HepG2 (cell line): ENCODE measurements at regions not wholly inside any gene's neighbourhood (a gene's known extent, or its start where the extent isn't known, plus 50 kb on each side); places are given as distances from the start of the nearest gene placed in this dataset.

Experiments used
- ATAC-seq: fragments of 200-7000 bp; cut with Tn5 transposase; 3 replicates; pipeline ENCODE4 v1.9.1; 2020; ENCODE audit warnings: mild to moderate bottlenecking, moderate library complexity
- BruUV-seq: library from RNA; stranded (reverse); fragments of 400-500 nt; replicated peaks from 2 replicates; lab custom pipeline; 2021; lab: Mats Ljungman, UMichigan
- CTCF ChIA-PET: fragments of 300-600 bp; formaldehyde crosslinking; extraction: SDS; loops from one replicate; lab custom pipeline; 2021; ENCODE audit warnings: low total read pairs, inconsistent platforms, low intra/inter-chr PET ratio; lab: Yijun Ruan, JAX
- POLR2A ChIA-PET: fragments of 350-600 bp; sonication (Branson Sonifier 250); formaldehyde crosslinking; loops from one replicate; lab custom pipeline; 2020; ENCODE audit warnings: antibody characterized with exemption, inconsistent platforms; lab: Yijun Ruan, JAX
- DNase-seq: peaks from one replicate; pipeline ENCODE4 v3.0.0-alpha.2; 2015; ENCODE audit warnings: low spot score
- FAIRE-seq: peaks from 3 replicates; lab custom pipeline; 2011; peaks lifted over from hg19 to GRCh38; lab: Jason Lieb, UNC
- H2AFZ ChIP-seq: one replicate; pipeline ENCODE4 v1.6.1; 2011; ENCODE audit warnings: low read length, inconsistent platforms
- H3K27ac ChIP-seq: fragments of 300-600 bp; 3 replicates; pipeline ENCODE4 v1.8.0; 2011; ENCODE audit warnings: mixed run types, mild to moderate bottlenecking, mixed read lengths, low read length, inconsistent platforms; ENCODE audit not compliant: insufficient read depth; ENCODE audit errors: extremely low read length
- H3K27me3 ChIP-seq, 2 experiments: fragments of 200-600 bp in 1 of 2; 2 replicates in 1 of 2; 3 replicates in 1 of 2; pipeline versions ENCODE4 v1.6.0 to v1.8.0; 2011; ENCODE audit warnings: low read length in 2 of 2, mild to moderate bottlenecking in 2 of 2, moderate library complexity in 2 of 2, inconsistent platforms in 1 of 2; ENCODE audit not compliant: insufficient read depth in 2 of 2, control insufficient read depth in 1 of 2
- H3K36me3 ChIP-seq, 2 experiments: fragments of 200-600 bp in 1 of 2; replicated peaks in 1 of 2; 2 replicates in 1 of 2; 3 replicates in 1 of 2; pipeline versions ENCODE4 v1.5.1 to v1.8.0; 2011; ENCODE audit warnings: low read length in 2 of 2, inconsistent platforms in 1 of 2; ENCODE audit not compliant: insufficient read depth in 2 of 2, control insufficient read depth in 1 of 2
- H3K4me1 ChIP-seq: 2 replicates; pipeline ENCODE4 v1.5.1; 2012; ENCODE audit warnings: low read length, inconsistent platforms; ENCODE audit not compliant: insufficient read depth
- H3K4me2 ChIP-seq: 2 replicates; pipeline ENCODE4 v1.6.0; 2011; ENCODE audit warnings: low read depth, low read length, inconsistent platforms
- H3K4me3 ChIP-seq, 3 experiments: fragments of 200-600 bp in 1 of 3; sonication (generic), shearing (Covaris generic) in 1 of 3; replicated peaks in 1 of 3; 2 replicates each; pipeline ENCODE4 v1.5.1; 2011 to 2016; ENCODE audit warnings: low read length in 3 of 3, inconsistent platforms in 2 of 3, low read depth in 2 of 3, mild to moderate bottlenecking in 2 of 3, control low read depth in 1 of 3, mixed read lengths in 1 of 3; ENCODE audit not compliant: insufficient read depth in 1 of 3
- H3K79me2 ChIP-seq: one replicate; pipeline ENCODE4 v1.6.1; 2011; ENCODE audit warnings: low read length, inconsistent platforms; ENCODE audit not compliant: insufficient read depth
- H3K9ac ChIP-seq: 2 replicates; pipeline ENCODE4 v1.6.0; 2011; ENCODE audit warnings: mild to moderate bottlenecking, low read depth, low read length, inconsistent platforms; ENCODE audit not compliant: insufficient read depth
- H3K9me3 ChIP-seq: 2 replicates; pipeline ENCODE4 v1.5.1; 2012; ENCODE audit warnings: mild to moderate bottlenecking, low read length
- H4K20me1 ChIP-seq: 2 replicates; pipeline ENCODE4 v1.6.0; 2011; ENCODE audit warnings: inconsistent platforms, mild to moderate bottlenecking, low read length, moderate library complexity; ENCODE audit not compliant: insufficient read depth
- ARID3A ChIP-seq: IDR thresholded peaks from 2 replicates; pipeline ENCODE4 v1.6.1; 2012; ENCODE audit warnings: low read depth, low read length, improper control_type of control experiment
- E2F2 ChIP-seq: sonication (generic); formaldehyde crosslinking; IDR thresholded peaks from 2 replicates; pipeline ENCODE4 v1.4.0; 2020; ENCODE audit warnings: missing genetic modification reagents, borderline replicate concordance
- TRIM22 ChIP-seq: fragments of 450-650 bp; IDR thresholded peaks from 2 replicates; pipeline ENCODE4 v1.6.1; 2017
- ZNF10 ChIP-seq: sonication (generic); formaldehyde crosslinking; IDR thresholded peaks from 2 replicates; pipeline ENCODE4 v1.4.0; 2020; ENCODE audit warnings: mild to moderate bottlenecking, low read depth, missing genetic modification reagents, borderline replicate concordance
- ZNF207 ChIP-seq: fragments of 450-650 bp; IDR thresholded peaks from 2 replicates; pipeline ENCODE4 v1.6.1; 2016; ENCODE audit warnings: antibody characterized with exemption, borderline replicate concordance
- ZNF33A ChIP-seq: sonication (generic); formaldehyde crosslinking; IDR thresholded peaks from 2 replicates; pipeline ENCODE4 v1.5.1; 2020; ENCODE audit warnings: missing genetic modification reagents, mild to moderate bottlenecking, moderate library complexity, borderline replicate concordance
- ZNF451 ChIP-seq: sonication (generic); formaldehyde crosslinking; IDR thresholded peaks from 2 replicates; pipeline ENCODE4 v1.5.0; 2020; ENCODE audit warnings: mild to moderate bottlenecking, missing genetic modification reagents
- ZNF503 ChIP-seq: sonication (generic); formaldehyde crosslinking; IDR thresholded peaks from 2 replicates; pipeline ENCODE4 v1.4.0; 2020; ENCODE audit warnings: missing genetic modification reagents
- ZNF691 ChIP-seq: sonication (generic); formaldehyde crosslinking; IDR thresholded peaks from 2 replicates; pipeline ENCODE4 v1.4.0; 2020; ENCODE audit warnings: missing genetic modification reagents, low read depth, mild to moderate bottlenecking, borderline replicate concordance
- ZNF704 ChIP-seq: sonication (generic); formaldehyde crosslinking; IDR thresholded peaks from 2 replicates; pipeline ENCODE4 v1.8.1; 2023; ENCODE audit warnings: mild to moderate bottlenecking, inconsistent platforms, moderate library complexity, missing genetic modification reagents, borderline replicate concordance
- ZNF772 ChIP-seq: sonication (generic); formaldehyde crosslinking; IDR thresholded peaks from 2 replicates; pipeline ENCODE4 v1.5.0; 2020; ENCODE audit warnings: mild to moderate bottlenecking, missing genetic modification reagents
- WGBS: methylation state at CpG from one replicate; pipeline ENCODE4 v1.1.6; 2017; ENCODE audit warnings: low lambda C conversion rate; 5-methylcytosine and 5-hydroxymethylcytosine counted together
- in situ Hi-C: cut with HindIII; loops from 2 replicates; pipeline ENCODE4 v1.10.0; 2017; ENCODE audit warnings: low pct_unique_long_range_greater_than_20kb; ENCODE audit not compliant: extremely low pct_ligation_motif_present
- intact Hi-C: fragments of 100-400 bp; cut with micrococcal nuclease; formaldehyde crosslinking; loops from one replicate; pipeline ENCODE4 v1.10.0; 2022; ENCODE audit not compliant: unreplicated experiment

- H3K4me3 ChIP-seq: no peak overlapping the region
- FAIRE-seq (no peak), ATAC-seq (no peak), DNase-seq (no peak)
- H3K36me3 ChIP-seq: no peaks in the 10 kb centered on the region
- no peak overlapping the region for H3K4me2 ChIP-seq
- ChIA-PET CTCF (no interaction called here), POLR2A (no interaction called here)
- H3K9me3 ChIP-seq: no peaks in the 10 kb centered on the region
- H3K79me2 ChIP-seq: no peaks in the 10 kb centered on the region
- no TSS peak for BruUV-seq
- no peak overlapping the region for H3K27ac ChIP-seq
- no peaks in the 10 kb centered on the region for H4K20me1 ChIP-seq
- no peaks in the 10 kb centered on the region for H3K4me1 ChIP-seq
- no peak overlapping the region for H2AFZ ChIP-seq
- in situ Hi-C loops (no loop called here), intact Hi-C loops (no loop called here)
- no peak overlapping the region for H3K9ac ChIP-seq
- TF ChIP-seq ZNF704: no peak
- no peak for TF ChIP-seq ARID3A
- no peak for TF ChIP-seq ZNF451 (CRISPR knock-in tag)
- no peak for TF ChIP-seq ZNF207
- TF ChIP-seq E2F2 (CRISPR knock-in tag): no peak
- no peak for TF ChIP-seq ZNF691 (CRISPR knock-in tag)
- TF ChIP-seq ZNF772: no peak
- TF ChIP-seq ZNF503: no peak
- TF ChIP-seq TRIM22: no peak
- TF ChIP-seq ZNF33A (CRISPR knock-in tag): no peak
- TF ChIP-seq ZNF10: no peak
- no peaks in the 10 kb centered on the region; a peak in 1 of 5 replicates for H3K27me3 ChIP-seq
- WGBS: 28% methylated on average over 4 of the region's 4 CpGs
Measured at GRCh38 chr7:46058086-46058823, 137.2 kb upstream of the IGFBP3 start.
